ENCODE measurements at regions not wholly inside any gene's neighbourhood (a gene's known extent, or its start where the extent isn't known, plus 50 kb on each side); places are given as distances from the start of the nearest gene placed in this dataset.

DNA sequence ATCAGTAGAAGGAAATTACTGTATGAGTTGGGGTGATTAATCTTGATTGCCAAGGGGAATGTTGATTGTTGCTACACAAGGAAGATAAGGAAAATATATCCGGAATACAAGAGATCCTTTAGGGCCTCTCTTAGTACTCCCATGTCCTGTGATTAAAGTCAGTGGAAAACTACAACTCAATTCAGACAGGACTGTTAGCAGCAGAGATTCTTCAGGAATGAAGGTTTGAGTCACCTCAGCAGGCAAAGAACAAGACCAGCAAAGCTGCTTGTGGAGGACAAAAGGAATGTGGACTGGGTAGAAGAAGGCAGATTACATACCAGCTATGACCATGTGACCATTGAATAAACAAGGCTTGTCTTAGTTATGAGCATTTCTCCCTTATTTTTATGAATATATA, 478.2 kb downstream of the BUD13 start:
- TF ChIP-seq POLR2A (IDR thresholded peaks at IDR 0.05): no peak
- TF ChIP-seq, protein P1, sequence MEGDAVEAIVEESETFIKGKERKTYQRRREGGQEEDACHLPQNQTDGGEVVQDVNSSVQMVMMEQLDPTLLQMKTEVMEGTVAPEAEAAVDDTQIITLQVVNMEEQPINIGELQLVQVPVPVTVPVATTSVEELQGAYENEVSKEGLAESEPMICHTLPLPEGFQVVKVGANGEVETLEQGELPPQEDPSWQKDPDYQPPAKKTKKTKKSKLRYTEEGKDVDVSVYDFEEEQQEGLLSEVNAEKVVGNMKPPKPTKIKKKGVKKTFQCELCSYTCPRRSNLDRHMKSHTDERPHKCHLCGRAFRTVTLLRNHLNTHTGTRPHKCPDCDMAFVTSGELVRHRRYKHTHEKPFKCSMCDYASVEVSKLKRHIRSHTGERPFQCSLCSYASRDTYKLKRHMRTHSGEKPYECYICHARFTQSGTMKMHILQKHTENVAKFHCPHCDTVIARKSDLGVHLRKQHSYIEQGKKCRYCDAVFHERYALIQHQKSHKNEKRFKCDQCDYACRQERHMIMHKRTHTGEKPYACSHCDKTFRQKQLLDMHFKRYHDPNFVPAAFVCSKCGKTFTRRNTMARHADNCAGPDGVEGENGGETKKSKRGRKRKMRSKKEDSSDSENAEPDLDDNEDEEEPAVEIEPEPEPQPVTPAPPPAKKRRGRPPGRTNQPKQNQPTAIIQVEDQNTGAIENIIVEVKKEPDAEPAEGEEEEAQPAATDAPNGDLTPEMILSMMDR (IDR thresholded peaks at IDR 0.05): no peak
- ATAC-seq (peak; percentile 66), DNase-seq (no peak)
- Histone ChIP-seq H3K4me1 (peaks cover 4% of the 10 kb centered on the region), H3K36me3 (replicated peaks in 1 of 2; ENCODE audit: insufficient read depth in 1 of 2, low read depth in 2 of 2) (no peaks in the 10 kb centered on the region), H3K9me3 (no peaks in the 10 kb centered on the region), H3K27me3 (no peaks in the 10 kb centered on the region), H3K4me3 (no peak overlapping the region), H3K27ac (peak overlapping the region in 2 of 4 donors; percentile 25 to 40)
- WGBS, 2 donors: 18 to 23% methylated on average over 1 of the region's 1 CpG
- intact Hi-C loops (cut with DNase I): no loop called here

DNA sequence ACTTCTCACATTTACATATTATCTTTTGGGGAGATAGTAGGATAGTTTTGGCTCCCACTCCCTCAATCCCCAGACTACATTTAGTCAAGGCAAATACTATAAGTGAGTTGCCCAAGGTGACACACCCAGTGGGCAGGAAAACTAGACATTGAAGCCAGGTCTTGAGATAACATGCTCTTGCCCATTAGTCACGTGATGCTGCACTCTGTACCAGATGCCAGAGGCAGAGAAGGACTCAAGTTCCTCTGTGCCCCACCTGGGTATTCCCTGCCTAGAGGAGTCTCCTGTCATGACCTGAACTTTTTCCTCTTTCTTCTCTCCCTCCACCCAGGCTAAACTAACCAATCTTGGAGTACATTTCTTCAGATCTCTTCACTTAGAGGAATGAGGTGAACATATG, 484.9 kb downstream of the BUD13 start:
- DNase-seq: no peak
- H3K27ac ChIP-seq: no peak overlapping the region
- intact Hi-C loops (cut with DNase I): no loop called here
- no peaks in the 10 kb centered on the region for H3K4me1 ChIP-seq
- H3K9me3 ChIP-seq: no peaks in the 10 kb centered on the region
- no peak for ATAC-seq
- TF ChIP-seq POLR2A (IDR thresholded peaks at IDR 0.05): no peak
- TF ChIP-seq, protein P1 (IDR thresholded peaks at IDR 0.05): no peak
- 27 to 33% methylated on average over 1 of the region's 1 CpG for WGBS, 2 donors
- no peak overlapping the region for H3K4me3 ChIP-seq
- H3K36me3 ChIP-seq (replicated peaks in 1 of 2; ENCODE audit: insufficient read depth in 1 of 2, low read depth in 2 of 2): no peaks in the 10 kb centered on the region
- no peaks in the 10 kb centered on the region for H3K27me3 ChIP-seq

DNA sequence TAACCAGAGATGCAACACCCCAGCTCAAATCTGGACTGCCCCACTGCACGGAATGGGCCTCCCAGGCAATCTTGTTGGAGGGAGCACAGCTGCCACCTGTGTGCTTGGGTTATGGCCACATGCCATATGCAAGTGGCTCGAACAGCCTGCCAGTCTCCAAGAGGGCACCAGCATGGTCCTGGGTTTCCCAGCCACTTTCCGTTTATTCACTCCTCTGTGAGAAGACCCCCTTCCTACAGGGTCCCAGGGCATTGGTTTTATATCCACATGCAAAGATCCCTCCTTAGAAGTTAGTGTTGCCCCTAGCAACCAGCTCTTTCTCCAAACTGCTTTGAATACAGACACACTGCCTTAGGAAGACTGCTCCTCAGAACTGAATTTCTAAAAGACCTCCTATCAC, 487.8 kb downstream of the BUD13 start:
- no peak overlapping the region for H3K27ac ChIP-seq
- H3K4me3 ChIP-seq: no peak overlapping the region
- ATAC-seq (no peak), DNase-seq (no peak)
- no peak for TF ChIP-seq POLR2A (IDR thresholded peaks at IDR 0.05)
- TF ChIP-seq, protein P1 (IDR thresholded peaks at IDR 0.05): no peak
- no peaks in the 10 kb centered on the region for H3K9me3 ChIP-seq
- no peaks in the 10 kb centered on the region for H3K27me3 ChIP-seq
- H3K36me3 ChIP-seq (replicated peaks in 1 of 2; ENCODE audit: insufficient read depth in 1 of 2, low read depth in 2 of 2): no peaks in the 10 kb centered on the region
- intact Hi-C loops (cut with DNase I): no loop called here
- 50 to 53% methylated on average over 3 of the region's 3 CpGs for WGBS, 2 donors
- H3K4me1 ChIP-seq: no peaks in the 10 kb centered on the region

DNA sequence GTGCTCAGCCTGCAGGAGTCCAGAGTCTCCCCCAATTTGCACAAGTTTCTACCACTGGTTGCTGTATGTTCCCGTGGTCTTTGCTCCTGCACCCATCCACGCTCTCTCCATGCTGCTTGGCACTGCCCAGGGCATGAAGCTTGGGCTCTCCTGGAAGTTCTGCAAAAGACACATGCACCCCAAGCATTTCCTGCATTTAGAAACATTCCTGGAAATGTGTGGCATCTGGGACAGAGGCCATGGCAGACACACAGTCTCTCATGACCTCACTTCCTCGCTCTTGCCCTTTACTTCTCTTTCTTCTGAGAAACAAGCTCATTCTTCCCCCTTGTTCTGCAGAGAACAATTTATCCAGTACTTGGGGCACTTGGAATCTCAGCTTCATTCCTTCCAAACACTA, 489.5 kb downstream of the BUD13 start:
- no peak for ATAC-seq
- H3K27ac ChIP-seq: no peak overlapping the region
- no peak for DNase-seq
- no peaks in the 10 kb centered on the region for H3K4me1 ChIP-seq
- WGBS, 2 donors: 81 to 82% methylated on average over 3 of the region's 3 CpGs
- H3K27me3 ChIP-seq: no peaks in the 10 kb centered on the region
- H3K36me3 ChIP-seq (replicated peaks in 1 of 2; ENCODE audit: insufficient read depth in 1 of 2, low read depth in 2 of 2): no peaks in the 10 kb centered on the region
- no peaks in the 10 kb centered on the region for H3K9me3 ChIP-seq
- no peak overlapping the region for H3K4me3 ChIP-seq
- intact Hi-C loops (cut with DNase I): no loop called here
- no peak for TF ChIP-seq POLR2A (IDR thresholded peaks at IDR 0.05)
- TF ChIP-seq, protein P1 (IDR thresholded peaks at IDR 0.05): no peak

DNA sequence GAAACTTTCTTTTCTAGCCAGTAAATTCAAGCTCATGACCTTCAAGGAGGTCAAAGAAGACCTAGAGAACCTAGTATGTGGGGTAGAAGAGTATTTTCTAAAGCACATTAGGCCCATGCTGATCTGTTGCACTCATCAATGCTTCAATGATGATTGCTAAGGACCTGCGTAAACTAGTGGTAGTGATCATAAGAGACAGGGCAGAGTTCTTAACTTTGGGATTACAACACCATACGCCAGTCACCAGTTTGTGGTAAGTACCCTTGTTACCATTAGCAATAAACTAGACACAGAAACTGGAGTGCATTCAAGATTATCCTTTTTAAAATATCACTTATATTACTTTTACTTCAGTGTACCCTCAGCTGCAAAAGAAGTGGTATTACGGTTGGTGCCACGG, 490.3 kb downstream of the BUD13 start:
- intact Hi-C loops (cut with DNase I): no loop called here
- no peak for ATAC-seq
- no peaks in the 10 kb centered on the region for H3K4me1 ChIP-seq
- H3K4me3 ChIP-seq: no peak overlapping the region
- TF ChIP-seq POLR2A (IDR thresholded peaks at IDR 0.05): no peak
- TF ChIP-seq, protein P1 (IDR thresholded peaks at IDR 0.05): no peak
- no peak for DNase-seq
- H3K27ac ChIP-seq: no peak overlapping the region
- 86 to 88% methylated on average over 4 of the region's 4 CpGs for WGBS, 2 donors
- no peaks in the 10 kb centered on the region for H3K9me3 ChIP-seq
- no peaks in the 10 kb centered on the region for H3K36me3 ChIP-seq (replicated peaks in 1 of 2; ENCODE audit: insufficient read depth in 1 of 2, low read depth in 2 of 2)
- H3K27me3 ChIP-seq: no peaks in the 10 kb centered on the region
